Heart left ventricle (tissue), 13 donors: ENCODE measurements at regions not wholly inside any gene's neighbourhood (a gene's known extent, or its start where the extent isn't known, plus 50 kb on each side); places are given as distances from the start of the nearest gene placed in this dataset.

Source experiments
- POLR2A ChIP-seq, 2 donors: fragments of 450-650 bp; IDR thresholded peaks; one replicate each; pipeline ENCODE4 v1.6.1; 2017; ENCODE audit warnings: antibody characterized with exemption in 2 of 2, mild to moderate bottlenecking in 2 of 2, moderate library complexity in 2 of 2
- TF ChIP-seq, protein P1 (sequence below), 12 donors: fragments of 200-600 bp; sonication (generic) in 4 of 12; IDR thresholded peaks; one replicate each; pipeline versions ENCODE4 v1.5.0 to v1.8.0; 2018 to 2022; ENCODE audit warnings: antibody characterized with exemption in 12 of 12, mild to moderate bottlenecking in 5 of 12
- donor health status: ischemic (EF 13 %, LVEDD 7.1; RV severe dilation, severe dysfunction).
- donor health status: DM: no; HTN: yes; CAD: no.
- donor health status: DM: no; HTN: no; CAD: no.
- donor health status: ischemic (EF 25% LVEDD 6.9; RV normal size, moderate dysfunction).
- donor health status: ischemic (EF 25% LVEDD 5.7; RV mildly dilated, moderate dysfunction).
- donor health status: ischemic (EF 35%, LVEDD 5.7; RV mildly dilated, moderate dysfunction).
- donor health status: nonischemic (EF 11% LVEDD 7.7; RV severe dilation, severe dysfunction).
- donor health status: DM: yes; HTN: yes; CAD: no.
- donor health status: PGD.
- donor health status: ischemic (EF 29% LVEDD 5.4; RV normal size, mild dysfunction).
- donor health status: nonischemic (EF 23%, LVEDD 6.1; RV moderate dilation, normal function).

DNA sequence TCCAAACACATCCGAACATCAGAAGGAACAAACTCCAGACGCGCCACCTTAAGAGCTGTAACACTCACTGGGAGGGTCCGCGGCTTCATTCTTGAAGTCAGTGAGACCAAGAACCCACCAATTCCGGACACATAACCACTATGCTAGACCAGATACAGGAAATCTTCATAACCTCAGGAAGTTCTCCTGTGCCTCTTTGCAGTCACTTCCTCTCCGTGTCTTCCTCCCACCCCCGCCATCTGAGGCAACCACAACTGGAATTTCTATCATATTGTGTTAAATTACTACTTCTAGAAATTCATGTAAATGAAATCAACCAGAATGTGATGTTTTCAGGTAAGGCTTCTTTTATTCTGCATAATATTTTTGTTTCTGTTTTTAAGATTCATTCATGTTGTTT is 631.0 kb upstream of the NXPH2 start:
- TF ChIP-seq, protein P1, sequence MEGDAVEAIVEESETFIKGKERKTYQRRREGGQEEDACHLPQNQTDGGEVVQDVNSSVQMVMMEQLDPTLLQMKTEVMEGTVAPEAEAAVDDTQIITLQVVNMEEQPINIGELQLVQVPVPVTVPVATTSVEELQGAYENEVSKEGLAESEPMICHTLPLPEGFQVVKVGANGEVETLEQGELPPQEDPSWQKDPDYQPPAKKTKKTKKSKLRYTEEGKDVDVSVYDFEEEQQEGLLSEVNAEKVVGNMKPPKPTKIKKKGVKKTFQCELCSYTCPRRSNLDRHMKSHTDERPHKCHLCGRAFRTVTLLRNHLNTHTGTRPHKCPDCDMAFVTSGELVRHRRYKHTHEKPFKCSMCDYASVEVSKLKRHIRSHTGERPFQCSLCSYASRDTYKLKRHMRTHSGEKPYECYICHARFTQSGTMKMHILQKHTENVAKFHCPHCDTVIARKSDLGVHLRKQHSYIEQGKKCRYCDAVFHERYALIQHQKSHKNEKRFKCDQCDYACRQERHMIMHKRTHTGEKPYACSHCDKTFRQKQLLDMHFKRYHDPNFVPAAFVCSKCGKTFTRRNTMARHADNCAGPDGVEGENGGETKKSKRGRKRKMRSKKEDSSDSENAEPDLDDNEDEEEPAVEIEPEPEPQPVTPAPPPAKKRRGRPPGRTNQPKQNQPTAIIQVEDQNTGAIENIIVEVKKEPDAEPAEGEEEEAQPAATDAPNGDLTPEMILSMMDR (IDR thresholded peaks at IDR 0.05): no peak
- TF ChIP-seq POLR2A (IDR thresholded peaks at IDR 0.05): no peak
